Neural cell (in vitro differentiated cells): ENCODE measurements at regions not wholly inside any gene's neighbourhood (a gene's known extent, or its start where the extent isn't known, plus 50 kb on each side); places are given as distances from the start of the nearest gene placed in this dataset.

Experiments
- H2AFZ ChIP-seq: fragments of 200-600, 300-800 bp; sonication (generic), shearing (Covaris generic); 2 replicates; pipeline ENCODE4 v1.6.0; 2014; ENCODE audit warnings: low read depth, mild to moderate bottlenecking, antibody characterized with exemption, low read length, moderate library complexity
- H3F3A ChIP-seq: fragments of 200-600 bp; shearing (Covaris generic); 2 replicates; pipeline ENCODE4 v1.6.1; 2016; ENCODE audit warnings: mild to moderate bottlenecking, moderate library complexity, mixed read lengths, antibody characterized with exemption, low read length; ENCODE audit not compliant: insufficient read depth, poor library complexity, severe bottlenecking
- H3K27ac ChIP-seq: fragments of 200-600, 300-800 bp; sonication (generic), shearing (Covaris generic); 2 replicates; pipeline ENCODE4 v1.5.1; 2014; ENCODE audit warnings: mild to moderate bottlenecking, low read length, moderate library complexity
- H3K27me3 ChIP-seq: fragments of 300-800, 200-600 bp; sonication (generic), shearing (Covaris generic); 2 replicates; pipeline ENCODE4 v1.6.0; 2014; ENCODE audit warnings: mild to moderate bottlenecking, low read depth, low read length, moderate library complexity; ENCODE audit not compliant: insufficient read depth
- H3K36me3 ChIP-seq: fragments of 300-800, 200-600 bp; sonication (generic), shearing (Covaris generic); 2 replicates; pipeline ENCODE4 v1.5.1; 2014; ENCODE audit warnings: mild to moderate bottlenecking, antibody characterized with exemption, low read length, moderate library complexity; ENCODE audit not compliant: insufficient read depth
- H3K4me2 ChIP-seq: fragments of 300-800, 200-600 bp; sonication (generic), shearing (Covaris generic); 2 replicates; pipeline ENCODE4 v1.6.0; 2014; ENCODE audit warnings: mild to moderate bottlenecking, low read length
- H3K4me3 ChIP-seq: fragments of 300-800, 200-600 bp; sonication (generic), shearing (Covaris generic); 2 replicates; pipeline ENCODE4 v1.5.1; 2014; ENCODE audit warnings: mild to moderate bottlenecking, low read length, moderate library complexity
- H3K79me2 ChIP-seq: fragments of 200-600 bp; shearing (Covaris generic); replicated peaks from 2 replicates; pipeline ENCODE4 v1.6.0; 2014; ENCODE audit warnings: mild to moderate bottlenecking, low read length, moderate library complexity; ENCODE audit not compliant: insufficient read depth
- H3K9ac ChIP-seq: fragments of 300-800, 200-600 bp; sonication (generic), shearing (Covaris generic); 2 replicates; pipeline ENCODE4 v1.6.1; 2016; ENCODE audit warnings: mild to moderate bottlenecking, low read length, mixed read lengths
- H3K9me2 ChIP-seq: fragments of 200-600 bp; shearing (Covaris generic); 2 replicates; pipeline ENCODE4 v1.6.1; 2016; ENCODE audit warnings: mild to moderate bottlenecking, low read length, mixed read lengths; ENCODE audit not compliant: insufficient read depth
- H3K9me3 ChIP-seq: fragments of 200-600, 300-800 bp; sonication (generic), shearing (Covaris generic); 2 replicates; pipeline ENCODE4 v1.6.1; 2016; ENCODE audit warnings: mild to moderate bottlenecking, mixed run types, low read length, moderate library complexity, mixed read lengths
- H4K20me1 ChIP-seq: fragments of 200-600 bp; shearing (Covaris generic); 2 replicates; pipeline ENCODE4 v1.6.1; 2016; ENCODE audit warnings: mild to moderate bottlenecking, mixed run types; ENCODE audit not compliant: insufficient read depth
- EP300 ChIP-seq: fragments of 450-650 bp; conservative IDR thresholded peaks from 2 replicates; pipeline ENCODE4 v1.6.1; 2014; ENCODE audit warnings: antibody characterized with exemption, mild to moderate bottlenecking, moderate library complexity; ENCODE audit not compliant: poor library complexity, severe bottlenecking
- EZH2 ChIP-seq: fragments of 200-600, 300-800 bp; shearing (Covaris generic), sonication (generic); IDR thresholded peaks from 2 replicates; pipeline ENCODE4 v1.6.1; 2014; ENCODE audit warnings: antibody characterized with exemption, low read length, borderline replicate concordance, mild to moderate bottlenecking; ENCODE audit not compliant: insufficient read depth, poor library complexity, severe bottlenecking
- MXI1 ChIP-seq: fragments of 450-650 bp; conservative IDR thresholded peaks from 2 replicates; pipeline ENCODE4 v1.6.1; 2014; ENCODE audit warnings: antibody characterized with exemption, mild to moderate bottlenecking; ENCODE audit not compliant: poor library complexity, severe bottlenecking
- POLR2AphosphoS5 ChIP-seq: IDR thresholded peaks from 2 replicates; pipeline ENCODE4 v1.6.1; 2012
- RAD21 ChIP-seq: fragments of 450-650 bp; conservative IDR thresholded peaks from 2 replicates; pipeline ENCODE4 v1.6.1; 2014; ENCODE audit warnings: antibody characterized with exemption, mild to moderate bottlenecking, moderate library complexity
- SMC3 ChIP-seq: fragments of 450-650 bp; conservative IDR thresholded peaks from 2 replicates; pipeline ENCODE4 v1.6.1; 2014; ENCODE audit warnings: antibody characterized with exemption, mild to moderate bottlenecking, moderate library complexity; ENCODE audit not compliant: poor library complexity
- TAF1 ChIP-seq: IDR thresholded peaks from 2 replicates; pipeline ENCODE4 v1.6.1; 2012; ENCODE audit warnings: low read depth
- TF ChIP-seq, protein P1 (sequence below): IDR thresholded peaks from 2 replicates; pipeline ENCODE4 v1.6.1; 2012; ENCODE audit warnings: borderline replicate concordance
- TF ChIP-seq, protein P2 (sequence below): fragments of 450-650 bp; IDR thresholded peaks from 2 replicates; pipeline ENCODE4 v1.5.1; 2014; ENCODE audit warnings: antibody characterized with exemption, mild to moderate bottlenecking, moderate library complexity; ENCODE audit not compliant: poor library complexity, severe bottlenecking

DNA sequence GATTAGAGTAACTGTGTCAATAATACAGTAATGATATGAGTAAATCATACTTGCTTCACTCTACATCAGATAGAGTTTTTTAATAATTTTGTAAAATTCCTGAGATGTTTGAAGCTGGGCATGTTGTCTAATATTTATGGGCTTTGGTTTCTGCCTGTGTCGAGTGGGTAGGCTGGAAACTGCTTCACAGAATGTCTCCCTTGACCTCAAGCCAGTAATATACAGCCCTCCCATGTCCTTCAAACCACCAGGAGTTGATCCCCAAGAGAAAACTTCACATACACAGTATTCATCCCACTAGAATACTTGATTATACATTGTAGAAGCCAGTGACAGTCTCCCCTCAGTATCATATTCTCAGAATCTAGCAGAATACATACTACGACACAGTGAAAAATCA, 284.8 kb upstream of the TENM3 start:
- H3K27ac ChIP-seq: no peak overlapping the region
- H3K4me2 ChIP-seq: no peak overlapping the region

GRCh38 chr4:181959121-181959520, 284.1 kb upstream of the TENM3 start:
- Histone ChIP-seq H4K20me1 (no peaks in the 10 kb centered on the region), H3K27me3 (no peaks in the 10 kb centered on the region), H3K9me2 (no peaks in the 10 kb centered on the region), H3K4me3 (no peak overlapping the region), H3K4me2 (no peak overlapping the region), H3K9me3 (no peaks in the 10 kb centered on the region), H3K36me3 (no peaks in the 10 kb centered on the region), H3K27ac (no peak overlapping the region), H3F3A (no peaks in the 10 kb centered on the region), H3K79me2 (no peaks in the 10 kb centered on the region), H2AFZ (no peak overlapping the region), H3K9ac (no peak overlapping the region)
- TF ChIP-seq RAD21 (no peak), EZH2 (no peak), SMC3 (no peak), POLR2AphosphoS5 (no peak), EP300 (no peak), TAF1 (no peak), MXI1 (no peak)
- TF ChIP-seq, protein P1, sequence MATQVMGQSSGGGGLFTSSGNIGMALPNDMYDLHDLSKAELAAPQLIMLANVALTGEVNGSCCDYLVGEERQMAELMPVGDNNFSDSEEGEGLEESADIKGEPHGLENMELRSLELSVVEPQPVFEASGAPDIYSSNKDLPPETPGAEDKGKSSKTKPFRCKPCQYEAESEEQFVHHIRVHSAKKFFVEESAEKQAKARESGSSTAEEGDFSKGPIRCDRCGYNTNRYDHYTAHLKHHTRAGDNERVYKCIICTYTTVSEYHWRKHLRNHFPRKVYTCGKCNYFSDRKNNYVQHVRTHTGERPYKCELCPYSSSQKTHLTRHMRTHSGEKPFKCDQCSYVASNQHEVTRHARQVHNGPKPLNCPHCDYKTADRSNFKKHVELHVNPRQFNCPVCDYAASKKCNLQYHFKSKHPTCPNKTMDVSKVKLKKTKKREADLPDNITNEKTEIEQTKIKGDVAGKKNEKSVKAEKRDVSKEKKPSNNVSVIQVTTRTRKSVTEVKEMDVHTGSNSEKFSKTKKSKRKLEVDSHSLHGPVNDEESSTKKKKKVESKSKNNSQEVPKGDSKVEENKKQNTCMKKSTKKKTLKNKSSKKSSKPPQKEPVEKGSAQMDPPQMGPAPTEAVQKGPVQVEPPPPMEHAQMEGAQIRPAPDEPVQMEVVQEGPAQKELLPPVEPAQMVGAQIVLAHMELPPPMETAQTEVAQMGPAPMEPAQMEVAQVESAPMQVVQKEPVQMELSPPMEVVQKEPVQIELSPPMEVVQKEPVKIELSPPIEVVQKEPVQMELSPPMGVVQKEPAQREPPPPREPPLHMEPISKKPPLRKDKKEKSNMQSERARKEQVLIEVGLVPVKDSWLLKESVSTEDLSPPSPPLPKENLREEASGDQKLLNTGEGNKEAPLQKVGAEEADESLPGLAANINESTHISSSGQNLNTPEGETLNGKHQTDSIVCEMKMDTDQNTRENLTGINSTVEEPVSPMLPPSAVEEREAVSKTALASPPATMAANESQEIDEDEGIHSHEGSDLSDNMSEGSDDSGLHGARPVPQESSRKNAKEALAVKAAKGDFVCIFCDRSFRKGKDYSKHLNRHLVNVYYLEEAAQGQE: no peak
- TF ChIP-seq, protein P2, sequence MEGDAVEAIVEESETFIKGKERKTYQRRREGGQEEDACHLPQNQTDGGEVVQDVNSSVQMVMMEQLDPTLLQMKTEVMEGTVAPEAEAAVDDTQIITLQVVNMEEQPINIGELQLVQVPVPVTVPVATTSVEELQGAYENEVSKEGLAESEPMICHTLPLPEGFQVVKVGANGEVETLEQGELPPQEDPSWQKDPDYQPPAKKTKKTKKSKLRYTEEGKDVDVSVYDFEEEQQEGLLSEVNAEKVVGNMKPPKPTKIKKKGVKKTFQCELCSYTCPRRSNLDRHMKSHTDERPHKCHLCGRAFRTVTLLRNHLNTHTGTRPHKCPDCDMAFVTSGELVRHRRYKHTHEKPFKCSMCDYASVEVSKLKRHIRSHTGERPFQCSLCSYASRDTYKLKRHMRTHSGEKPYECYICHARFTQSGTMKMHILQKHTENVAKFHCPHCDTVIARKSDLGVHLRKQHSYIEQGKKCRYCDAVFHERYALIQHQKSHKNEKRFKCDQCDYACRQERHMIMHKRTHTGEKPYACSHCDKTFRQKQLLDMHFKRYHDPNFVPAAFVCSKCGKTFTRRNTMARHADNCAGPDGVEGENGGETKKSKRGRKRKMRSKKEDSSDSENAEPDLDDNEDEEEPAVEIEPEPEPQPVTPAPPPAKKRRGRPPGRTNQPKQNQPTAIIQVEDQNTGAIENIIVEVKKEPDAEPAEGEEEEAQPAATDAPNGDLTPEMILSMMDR: no peak

More for the DNA sequence above, 284.8 kb upstream of the TENM3 start:
- Histone ChIP-seq H3K79me2 (no peaks in the 10 kb centered on the region), H3K9ac (no peak overlapping the region), H4K20me1 (no peaks in the 10 kb centered on the region), H3F3A (no peaks in the 10 kb centered on the region), H3K27me3 (no peaks in the 10 kb centered on the region), H3K9me2 (no peaks in the 10 kb centered on the region), H2AFZ (no peak overlapping the region), H3K4me3 (no peak overlapping the region), H3K36me3 (no peaks in the 10 kb centered on the region), H3K9me3 (no peaks in the 10 kb centered on the region)
- TF ChIP-seq MXI1: no peak
- TF ChIP-seq TAF1: no peak
- TF ChIP-seq, protein P2: no peak
- TF ChIP-seq, protein P1: no peak
- no peak for TF ChIP-seq POLR2AphosphoS5
- no peak for TF ChIP-seq SMC3
- no peak for TF ChIP-seq RAD21
- TF ChIP-seq EP300: no peak
- TF ChIP-seq EZH2: no peak
